ENCODE measurements at regions not wholly inside any gene's neighbourhood (a gene's known extent, or its start where the extent isn't known, plus 50 kb on each side); places are given as distances from the start of the nearest gene placed in this dataset.

- Mint-ChIP-seq H3K27ac (ENCODE audit: unreplicated experiment) (no peak overlapping the region), H3K9me3 (ENCODE audit: unreplicated experiment) (peaks cover 13% of the 10 kb centered on the region), H3K4me3 (ENCODE audit: unreplicated experiment) (no peak overlapping the region), H3K27me3 (ENCODE audit: unreplicated experiment) (no peaks in the 10 kb centered on the region), H3K4me1 (ENCODE audit: unreplicated experiment) (no peaks in the 10 kb centered on the region), H3K36me3 (ENCODE audit: unreplicated experiment) (no peaks in the 10 kb centered on the region)
- TF ChIP-seq CTCF (IDR thresholded peaks at IDR 0.05) = no peak
- no peak for DNase-seq (ENCODE audit: extremely low spot score, unreplicated experiment)
Measured at GRCh38 chr5:7053528-7054209, 340.4 kb downstream of the TENT4A start.

GRCh38 chr5:7066471-7067235 is 329.3 kb upstream of the ADCY2 start:
- Mint-ChIP-seq H3K27me3 (ENCODE audit: unreplicated experiment) (no peaks in the 10 kb centered on the region), H3K4me1 (ENCODE audit: unreplicated experiment) (no peaks in the 10 kb centered on the region), H3K4me3 (ENCODE audit: unreplicated experiment) (no peak overlapping the region), H3K36me3 (ENCODE audit: unreplicated experiment) (no peaks in the 10 kb centered on the region), H3K9me3 (ENCODE audit: unreplicated experiment) (peaks cover 19% of the 10 kb centered on the region), H3K27ac (ENCODE audit: unreplicated experiment) (no peak overlapping the region)
- no peak for TF ChIP-seq CTCF (IDR thresholded peaks at IDR 0.05)
- DNase-seq (ENCODE audit: extremely low spot score, unreplicated experiment) = no peak

- TF ChIP-seq CTCF (IDR thresholded peaks at IDR 0.05) = no peak
- peaks cover 11% of the 10 kb centered on the region for H3K9me3 Mint-ChIP-seq (ENCODE audit: unreplicated experiment)
- no peaks in the 10 kb centered on the region for H3K27me3 Mint-ChIP-seq (ENCODE audit: unreplicated experiment)
- no peaks in the 10 kb centered on the region for H3K4me1 Mint-ChIP-seq (ENCODE audit: unreplicated experiment)
- no peak overlapping the region for H3K4me3 Mint-ChIP-seq (ENCODE audit: unreplicated experiment)
- no peaks in the 10 kb centered on the region for H3K36me3 Mint-ChIP-seq (ENCODE audit: unreplicated experiment)
- no peak for DNase-seq (ENCODE audit: extremely low spot score, unreplicated experiment)
- H3K27ac Mint-ChIP-seq (ENCODE audit: unreplicated experiment) = no peak overlapping the region
Measured at GRCh38 chr5:7068156-7068555, 327.8 kb upstream of the ADCY2 start.

- no peak overlapping the region for H3K4me3 Mint-ChIP-seq (ENCODE audit: unreplicated experiment)
- no peak for TF ChIP-seq CTCF (IDR thresholded peaks at IDR 0.05)
- no peaks in the 10 kb centered on the region for H3K27me3 Mint-ChIP-seq (ENCODE audit: unreplicated experiment)
- no peaks in the 10 kb centered on the region for H3K4me1 Mint-ChIP-seq (ENCODE audit: unreplicated experiment)
- H3K36me3 Mint-ChIP-seq (ENCODE audit: unreplicated experiment) = no peaks in the 10 kb centered on the region
- H3K9me3 Mint-ChIP-seq (ENCODE audit: unreplicated experiment) = peaks cover 11% of the 10 kb centered on the region
- no peak overlapping the region for H3K27ac Mint-ChIP-seq (ENCODE audit: unreplicated experiment)
- no peak for DNase-seq (ENCODE audit: extremely low spot score, unreplicated experiment)
Measured at GRCh38 chr5:7068899-7069298, 327.0 kb upstream of the ADCY2 start.

GRCh38 chr5:7072188-7072587 is 323.8 kb upstream of the ADCY2 start:
- Mint-ChIP-seq H3K27me3 (ENCODE audit: unreplicated experiment) (no peaks in the 10 kb centered on the region), H3K36me3 (ENCODE audit: unreplicated experiment) (no peaks in the 10 kb centered on the region), H3K27ac (ENCODE audit: unreplicated experiment) (no peak overlapping the region), H3K9me3 (ENCODE audit: unreplicated experiment) (peaks cover 3% of the 10 kb centered on the region), H3K4me1 (ENCODE audit: unreplicated experiment) (no peaks in the 10 kb centered on the region), H3K4me3 (ENCODE audit: unreplicated experiment) (no peak overlapping the region)
- DNase-seq (ENCODE audit: extremely low spot score, unreplicated experiment) = no peak
- TF ChIP-seq CTCF (IDR thresholded peaks at IDR 0.05) = no peak
